Esophagus muscularis mucosa (tissue), 4 donors: ENCODE measurements at regions not wholly inside any gene's neighbourhood (a gene's known extent, or its start where the extent isn't known, plus 50 kb on each side); places are given as distances from the start of the nearest gene placed in this dataset.

Experiments
- DNase-seq: peaks from one replicate; pipeline ENCODE4 v3.0.0-alpha.2; 2017; ENCODE audit errors: extremely low spot score
- H3K27ac ChIP-seq, 4 donors: fragments of 200-600 bp; sonication (generic); replicated peaks in 1 of 4; 1 replicate in 3 of 4; 2 replicates in 1 of 4; pipeline ENCODE4 v1.5.1; 2016 to 2019; ENCODE audit warnings: mild to moderate bottlenecking in 1 of 4
- H3K27me3 ChIP-seq, 4 donors: fragments of 200-600 bp; sonication (generic); one replicate each; pipeline versions ENCODE4 v1.5.1 to v1.6.0; 2016 to 2019
- H3K36me3 ChIP-seq, 4 donors: fragments of 200-600 bp; sonication (generic); one replicate each; pipeline ENCODE4 v1.5.1; 2016 to 2019
- H3K4me1 ChIP-seq, 4 donors: fragments of 200-600 bp; sonication (generic); one replicate each; pipeline ENCODE4 v1.5.1; 2016 to 2019
- H3K4me3 ChIP-seq, 4 donors: fragments of 200-600 bp; sonication (generic); 1 replicate in 2 of 4; 2 replicates in 2 of 4; pipeline ENCODE4 v1.5.1; 2016 to 2019; ENCODE audit warnings: mild to moderate bottlenecking in 4 of 4, moderate library complexity in 1 of 4
- H3K9me3 ChIP-seq, 4 donors: fragments of 200-600 bp; sonication (generic); 1 replicate in 3 of 4; 2 replicates in 1 of 4; pipeline ENCODE4 v1.5.1; 2016 to 2019
- CTCF ChIP-seq, 3 experiments: fragments of 200-600 bp in 2 of 3; fragments of 450-650 bp in 1 of 3; sonication (generic) in 2 of 3; IDR thresholded peaks; one replicate each; pipeline ENCODE4 v1.5.1; 2017 to 2019; ENCODE audit warnings: antibody characterized with exemption in 3 of 3, mild to moderate bottlenecking in 2 of 3, moderate library complexity in 1 of 3
- EP300 ChIP-seq: sonication (generic); formaldehyde crosslinking; IDR thresholded peaks from one replicate; pipeline ENCODE4 v1.6.1; 2017; ENCODE audit warnings: antibody characterized with exemption
- POLR2A ChIP-seq: fragments of 450-650 bp; IDR thresholded peaks from one replicate; pipeline ENCODE4 v1.6.1; 2017; ENCODE audit warnings: antibody characterized with exemption, moderate library complexity, mild to moderate bottlenecking, low read depth
- POLR2AphosphoS5 ChIP-seq, 2 donors: sonication (generic); formaldehyde crosslinking; IDR thresholded peaks; one replicate each; pipeline ENCODE4 v1.6.1; 2017; ENCODE audit warnings: antibody characterized with exemption in 2 of 2
- WGBS: methylation state at CpG from one replicate; pipeline ENCODE4 v1.1.5; 2018; 5-methylcytosine and 5-hydroxymethylcytosine counted together
- intact Hi-C: fragments of 100-400 bp; cut with DNase I; formaldehyde crosslinking; loops from one replicate; pipeline ENCODE4 v1.15.1; 2023

- no peak for TF ChIP-seq EP300
- DNase-seq, result no peak
- Histone ChIP-seq H3K27me3 (peaks cover 0 to 26% (median 0%) of the 10 kb centered on the region in 4 donors), H3K27ac (no peak overlapping the region), H3K4me3 (no peak overlapping the region), H3K9me3 (no peaks in the 10 kb centered on the region), H3K36me3 (no peaks in the 10 kb centered on the region), H3K4me1 (no peaks in the 10 kb centered on the region)
- intact Hi-C loops, result no loop called here
- WGBS, result 73% methylated on average over 5 of the region's 5 CpGs
These were observed 109.8 kb upstream of the SYT13 start for GRCh38 chr11:45395947-45396346.

GRCh38 chr11:45395421-45395820 is 109.3 kb upstream of the SYT13 start:
- Histone ChIP-seq H3K4me3 (no peak overlapping the region), H3K27ac (no peak overlapping the region), H3K27me3 (peaks cover 0 to 25% (median 0%) of the 10 kb centered on the region in 4 donors), H3K36me3 (no peaks in the 10 kb centered on the region), H3K4me1 (no peaks in the 10 kb centered on the region), H3K9me3 (no peaks in the 10 kb centered on the region)
- no peak for DNase-seq
- intact Hi-C loops, result no loop called here
- TF ChIP-seq POLR2AphosphoS5 (IDR thresholded peaks at IDR 0.05) (no peak), EP300 (no peak), POLR2A (no peak), CTCF (IDR thresholded peaks at IDR 0.05) (no peak)
- 97% methylated on average over 6 of the region's 6 CpGs for WGBS

GRCh38 chr11:45394294-45395085 is 108.3 kb upstream of the SYT13 start:
- H3K27ac ChIP-seq, result no peak overlapping the region
- intact Hi-C loops, result no loop called here
- TF ChIP-seq POLR2A, result no peak
- TF ChIP-seq CTCF (IDR thresholded peaks at IDR 0.05), result no peak
- TF ChIP-seq EP300, result no peak
- no peak for TF ChIP-seq POLR2AphosphoS5 (IDR thresholded peaks at IDR 0.05)
- no peak overlapping the region for H3K4me3 ChIP-seq
- WGBS, result 87% methylated on average over 8 of the region's 8 CpGs
- H3K36me3 ChIP-seq, result no peaks in the 10 kb centered on the region
- H3K4me1 ChIP-seq, result no peaks in the 10 kb centered on the region
- no peak for DNase-seq
- peaks cover 0 to 19% (median 0%) of the 10 kb centered on the region in 4 donors for H3K27me3 ChIP-seq
- H3K9me3 ChIP-seq, result no peaks in the 10 kb centered on the region

GRCh38 chr11:45393826-45394225 is 107.7 kb upstream of the SYT13 start:
- H3K27ac ChIP-seq, result no peak overlapping the region
- no peaks in the 10 kb centered on the region for H3K36me3 ChIP-seq
- no peak for DNase-seq
- H3K4me1 ChIP-seq, result no peaks in the 10 kb centered on the region
- no peaks in the 10 kb centered on the region for H3K9me3 ChIP-seq
- WGBS, result 93% methylated on average over 11 of the region's 11 CpGs
- peaks cover 0 to 19% (median 0%) of the 10 kb centered on the region in 4 donors for H3K27me3 ChIP-seq
- TF ChIP-seq POLR2AphosphoS5 (IDR thresholded peaks at IDR 0.05), result no peak
- no peak overlapping the region for H3K4me3 ChIP-seq
- intact Hi-C loops, result no loop called here

GRCh38 chr11:45393334-45393733 is 107.2 kb upstream of the SYT13 start:
- Histone ChIP-seq H3K27ac (no peak overlapping the region), H3K36me3 (no peaks in the 10 kb centered on the region), H3K9me3 (no peaks in the 10 kb centered on the region), H3K4me1 (no peaks in the 10 kb centered on the region), H3K4me3 (no peak overlapping the region), H3K27me3 (peaks cover 0 to 19% (median 0%) of the 10 kb centered on the region in 4 donors)
- 77% methylated on average over 6 of the region's 6 CpGs for WGBS
- intact Hi-C loops, result no loop called here
- DNase-seq, result no peak
- no peak for TF ChIP-seq EP300
- TF ChIP-seq CTCF (IDR thresholded peaks at IDR 0.05), result no peak
- TF ChIP-seq POLR2AphosphoS5 (IDR thresholded peaks at IDR 0.05), result no peak
- no peak for TF ChIP-seq POLR2A

- intact Hi-C loops, result no loop called here
- Histone ChIP-seq H3K27me3 (peaks cover 0 to 25% (median 0%) of the 10 kb centered on the region in 4 donors), H3K36me3 (no peaks in the 10 kb centered on the region), H3K4me1 (no peaks in the 10 kb centered on the region), H3K9me3 (no peaks in the 10 kb centered on the region), H3K27ac (no peak overlapping the region), H3K4me3 (no peak overlapping the region)
- no peak for DNase-seq
- WGBS, result 69% methylated on average over 12 of the region's 12 CpGs
- TF ChIP-seq POLR2A (no peak), POLR2AphosphoS5 (IDR thresholded peaks at IDR 0.05) (no peak), CTCF (IDR thresholded peaks at IDR 0.05) (no peak), EP300 (no peak)
These were observed 106.5 kb upstream of the SYT13 start for GRCh38 chr11:45392591-45393091.
